Body of pancreas (tissue), 4 donors: ENCODE measurements at regions not wholly inside any gene's neighbourhood (a gene's known extent, or its start where the extent isn't known, plus 50 kb on each side); places are given as distances from the start of the nearest gene placed in this dataset.
"Not testable (repeated sequence)": the region's sequence is repeated elsewhere in the genome, so short reads cannot be mapped to it uniquely, and the experiment has no call there.

ENCODE experiments used
- CTCF ChIP-seq, 7 experiments: fragments of 450-650 bp in 4 of 7; fragments of 200-600 bp in 3 of 7; sonication (generic) in 3 of 7; IDR thresholded peaks; one replicate each; pipeline ENCODE4 v1.5.1; 2016 to 2019; ENCODE audit warnings: antibody characterized with exemption in 7 of 7
- POLR2A ChIP-seq, 3 donors: fragments of 450-650 bp; IDR thresholded peaks; one replicate each; pipeline ENCODE4 v1.6.1; 2016; ENCODE audit warnings: antibody characterized with exemption in 3 of 3, mild to moderate bottlenecking in 2 of 3

- not testable (repeated sequence) for TF ChIP-seq POLR2A, CTCF (IDR thresholded peaks at IDR 0.05)
These were observed 99.0 kb upstream of the GPR6 start for GRCh38 chr6:109879081-109879480.
